ENCODE measurements at regions not wholly inside any gene's neighbourhood (a gene's known extent, or its start where the extent isn't known, plus 50 kb on each side); places are given as distances from the start of the nearest gene placed in this dataset.

DNA sequence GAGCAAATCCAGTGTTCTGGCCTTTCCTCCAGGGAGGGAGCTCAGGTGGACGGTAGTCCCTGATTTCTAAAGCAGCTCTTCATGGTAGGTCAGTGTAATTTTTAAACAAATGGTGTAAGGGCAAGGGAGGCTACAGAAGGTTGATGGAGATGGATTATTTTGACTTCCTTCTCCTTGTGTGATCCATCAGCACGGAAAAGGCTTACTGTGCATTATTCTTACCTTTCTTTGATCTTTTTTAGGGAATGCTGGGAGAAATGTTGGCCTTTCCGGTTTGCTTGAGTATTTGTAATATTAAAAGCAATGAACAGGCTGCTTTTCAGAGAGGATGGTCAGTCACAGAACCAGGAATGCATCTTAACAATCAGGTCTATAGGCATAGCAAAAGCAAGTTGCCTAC, 487.0 kb upstream of the BTBD3 start:
- TF ChIP-seq, protein P1, sequence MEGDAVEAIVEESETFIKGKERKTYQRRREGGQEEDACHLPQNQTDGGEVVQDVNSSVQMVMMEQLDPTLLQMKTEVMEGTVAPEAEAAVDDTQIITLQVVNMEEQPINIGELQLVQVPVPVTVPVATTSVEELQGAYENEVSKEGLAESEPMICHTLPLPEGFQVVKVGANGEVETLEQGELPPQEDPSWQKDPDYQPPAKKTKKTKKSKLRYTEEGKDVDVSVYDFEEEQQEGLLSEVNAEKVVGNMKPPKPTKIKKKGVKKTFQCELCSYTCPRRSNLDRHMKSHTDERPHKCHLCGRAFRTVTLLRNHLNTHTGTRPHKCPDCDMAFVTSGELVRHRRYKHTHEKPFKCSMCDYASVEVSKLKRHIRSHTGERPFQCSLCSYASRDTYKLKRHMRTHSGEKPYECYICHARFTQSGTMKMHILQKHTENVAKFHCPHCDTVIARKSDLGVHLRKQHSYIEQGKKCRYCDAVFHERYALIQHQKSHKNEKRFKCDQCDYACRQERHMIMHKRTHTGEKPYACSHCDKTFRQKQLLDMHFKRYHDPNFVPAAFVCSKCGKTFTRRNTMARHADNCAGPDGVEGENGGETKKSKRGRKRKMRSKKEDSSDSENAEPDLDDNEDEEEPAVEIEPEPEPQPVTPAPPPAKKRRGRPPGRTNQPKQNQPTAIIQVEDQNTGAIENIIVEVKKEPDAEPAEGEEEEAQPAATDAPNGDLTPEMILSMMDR (conservative IDR thresholded peaks at IDR 0.05; ENCODE audit: low read depth in 2 of 2) = no peak
- TF ChIP-seq EZH2 (IDR thresholded peaks at IDR 0.05; ENCODE audit: low read depth, unreplicated experiment) (no peak), EZH2phosphoT487 (IDR thresholded peaks at IDR 0.05; ENCODE audit: unreplicated experiment) (no peak), ZNF331 (CRISPR knock-in tag; IDR thresholded peaks at IDR 0.05; ENCODE audit: low read depth) (no peak), POLR2AphosphoS5 (IDR thresholded peaks at IDR 0.05; ENCODE audit: low read depth) (no peak), CREB1 (CRISPR knock-in tag; IDR thresholded peaks at IDR 0.05; ENCODE audit: low read depth) (no peak), JUNB (IDR thresholded peaks at IDR 0.05; ENCODE audit: unreplicated experiment) (no peak), STAT1 (IDR thresholded peaks at IDR 0.05; ENCODE audit: unreplicated experiment) (no peak), ZNF114 (CRISPR knock-in tag; IDR thresholded peaks at IDR 0.05) (no peak)
- TF ChIP-seq, protein P2, sequence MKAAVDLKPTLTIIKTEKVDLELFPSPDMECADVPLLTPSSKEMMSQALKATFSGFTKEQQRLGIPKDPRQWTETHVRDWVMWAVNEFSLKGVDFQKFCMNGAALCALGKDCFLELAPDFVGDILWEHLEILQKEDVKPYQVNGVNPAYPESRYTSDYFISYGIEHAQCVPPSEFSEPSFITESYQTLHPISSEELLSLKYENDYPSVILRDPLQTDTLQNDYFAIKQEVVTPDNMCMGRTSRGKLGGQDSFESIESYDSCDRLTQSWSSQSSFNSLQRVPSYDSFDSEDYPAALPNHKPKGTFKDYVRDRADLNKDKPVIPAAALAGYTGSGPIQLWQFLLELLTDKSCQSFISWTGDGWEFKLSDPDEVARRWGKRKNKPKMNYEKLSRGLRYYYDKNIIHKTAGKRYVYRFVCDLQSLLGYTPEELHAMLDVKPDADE (IDR thresholded peaks at IDR 0.05) = no peak
- TF ChIP-seq, protein P3, sequence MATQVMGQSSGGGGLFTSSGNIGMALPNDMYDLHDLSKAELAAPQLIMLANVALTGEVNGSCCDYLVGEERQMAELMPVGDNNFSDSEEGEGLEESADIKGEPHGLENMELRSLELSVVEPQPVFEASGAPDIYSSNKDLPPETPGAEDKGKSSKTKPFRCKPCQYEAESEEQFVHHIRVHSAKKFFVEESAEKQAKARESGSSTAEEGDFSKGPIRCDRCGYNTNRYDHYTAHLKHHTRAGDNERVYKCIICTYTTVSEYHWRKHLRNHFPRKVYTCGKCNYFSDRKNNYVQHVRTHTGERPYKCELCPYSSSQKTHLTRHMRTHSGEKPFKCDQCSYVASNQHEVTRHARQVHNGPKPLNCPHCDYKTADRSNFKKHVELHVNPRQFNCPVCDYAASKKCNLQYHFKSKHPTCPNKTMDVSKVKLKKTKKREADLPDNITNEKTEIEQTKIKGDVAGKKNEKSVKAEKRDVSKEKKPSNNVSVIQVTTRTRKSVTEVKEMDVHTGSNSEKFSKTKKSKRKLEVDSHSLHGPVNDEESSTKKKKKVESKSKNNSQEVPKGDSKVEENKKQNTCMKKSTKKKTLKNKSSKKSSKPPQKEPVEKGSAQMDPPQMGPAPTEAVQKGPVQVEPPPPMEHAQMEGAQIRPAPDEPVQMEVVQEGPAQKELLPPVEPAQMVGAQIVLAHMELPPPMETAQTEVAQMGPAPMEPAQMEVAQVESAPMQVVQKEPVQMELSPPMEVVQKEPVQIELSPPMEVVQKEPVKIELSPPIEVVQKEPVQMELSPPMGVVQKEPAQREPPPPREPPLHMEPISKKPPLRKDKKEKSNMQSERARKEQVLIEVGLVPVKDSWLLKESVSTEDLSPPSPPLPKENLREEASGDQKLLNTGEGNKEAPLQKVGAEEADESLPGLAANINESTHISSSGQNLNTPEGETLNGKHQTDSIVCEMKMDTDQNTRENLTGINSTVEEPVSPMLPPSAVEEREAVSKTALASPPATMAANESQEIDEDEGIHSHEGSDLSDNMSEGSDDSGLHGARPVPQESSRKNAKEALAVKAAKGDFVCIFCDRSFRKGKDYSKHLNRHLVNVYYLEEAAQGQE (IDR thresholded peaks at IDR 0.05; ENCODE audit: unreplicated experiment) = no peak
- TF ChIP-seq, protein P4, sequence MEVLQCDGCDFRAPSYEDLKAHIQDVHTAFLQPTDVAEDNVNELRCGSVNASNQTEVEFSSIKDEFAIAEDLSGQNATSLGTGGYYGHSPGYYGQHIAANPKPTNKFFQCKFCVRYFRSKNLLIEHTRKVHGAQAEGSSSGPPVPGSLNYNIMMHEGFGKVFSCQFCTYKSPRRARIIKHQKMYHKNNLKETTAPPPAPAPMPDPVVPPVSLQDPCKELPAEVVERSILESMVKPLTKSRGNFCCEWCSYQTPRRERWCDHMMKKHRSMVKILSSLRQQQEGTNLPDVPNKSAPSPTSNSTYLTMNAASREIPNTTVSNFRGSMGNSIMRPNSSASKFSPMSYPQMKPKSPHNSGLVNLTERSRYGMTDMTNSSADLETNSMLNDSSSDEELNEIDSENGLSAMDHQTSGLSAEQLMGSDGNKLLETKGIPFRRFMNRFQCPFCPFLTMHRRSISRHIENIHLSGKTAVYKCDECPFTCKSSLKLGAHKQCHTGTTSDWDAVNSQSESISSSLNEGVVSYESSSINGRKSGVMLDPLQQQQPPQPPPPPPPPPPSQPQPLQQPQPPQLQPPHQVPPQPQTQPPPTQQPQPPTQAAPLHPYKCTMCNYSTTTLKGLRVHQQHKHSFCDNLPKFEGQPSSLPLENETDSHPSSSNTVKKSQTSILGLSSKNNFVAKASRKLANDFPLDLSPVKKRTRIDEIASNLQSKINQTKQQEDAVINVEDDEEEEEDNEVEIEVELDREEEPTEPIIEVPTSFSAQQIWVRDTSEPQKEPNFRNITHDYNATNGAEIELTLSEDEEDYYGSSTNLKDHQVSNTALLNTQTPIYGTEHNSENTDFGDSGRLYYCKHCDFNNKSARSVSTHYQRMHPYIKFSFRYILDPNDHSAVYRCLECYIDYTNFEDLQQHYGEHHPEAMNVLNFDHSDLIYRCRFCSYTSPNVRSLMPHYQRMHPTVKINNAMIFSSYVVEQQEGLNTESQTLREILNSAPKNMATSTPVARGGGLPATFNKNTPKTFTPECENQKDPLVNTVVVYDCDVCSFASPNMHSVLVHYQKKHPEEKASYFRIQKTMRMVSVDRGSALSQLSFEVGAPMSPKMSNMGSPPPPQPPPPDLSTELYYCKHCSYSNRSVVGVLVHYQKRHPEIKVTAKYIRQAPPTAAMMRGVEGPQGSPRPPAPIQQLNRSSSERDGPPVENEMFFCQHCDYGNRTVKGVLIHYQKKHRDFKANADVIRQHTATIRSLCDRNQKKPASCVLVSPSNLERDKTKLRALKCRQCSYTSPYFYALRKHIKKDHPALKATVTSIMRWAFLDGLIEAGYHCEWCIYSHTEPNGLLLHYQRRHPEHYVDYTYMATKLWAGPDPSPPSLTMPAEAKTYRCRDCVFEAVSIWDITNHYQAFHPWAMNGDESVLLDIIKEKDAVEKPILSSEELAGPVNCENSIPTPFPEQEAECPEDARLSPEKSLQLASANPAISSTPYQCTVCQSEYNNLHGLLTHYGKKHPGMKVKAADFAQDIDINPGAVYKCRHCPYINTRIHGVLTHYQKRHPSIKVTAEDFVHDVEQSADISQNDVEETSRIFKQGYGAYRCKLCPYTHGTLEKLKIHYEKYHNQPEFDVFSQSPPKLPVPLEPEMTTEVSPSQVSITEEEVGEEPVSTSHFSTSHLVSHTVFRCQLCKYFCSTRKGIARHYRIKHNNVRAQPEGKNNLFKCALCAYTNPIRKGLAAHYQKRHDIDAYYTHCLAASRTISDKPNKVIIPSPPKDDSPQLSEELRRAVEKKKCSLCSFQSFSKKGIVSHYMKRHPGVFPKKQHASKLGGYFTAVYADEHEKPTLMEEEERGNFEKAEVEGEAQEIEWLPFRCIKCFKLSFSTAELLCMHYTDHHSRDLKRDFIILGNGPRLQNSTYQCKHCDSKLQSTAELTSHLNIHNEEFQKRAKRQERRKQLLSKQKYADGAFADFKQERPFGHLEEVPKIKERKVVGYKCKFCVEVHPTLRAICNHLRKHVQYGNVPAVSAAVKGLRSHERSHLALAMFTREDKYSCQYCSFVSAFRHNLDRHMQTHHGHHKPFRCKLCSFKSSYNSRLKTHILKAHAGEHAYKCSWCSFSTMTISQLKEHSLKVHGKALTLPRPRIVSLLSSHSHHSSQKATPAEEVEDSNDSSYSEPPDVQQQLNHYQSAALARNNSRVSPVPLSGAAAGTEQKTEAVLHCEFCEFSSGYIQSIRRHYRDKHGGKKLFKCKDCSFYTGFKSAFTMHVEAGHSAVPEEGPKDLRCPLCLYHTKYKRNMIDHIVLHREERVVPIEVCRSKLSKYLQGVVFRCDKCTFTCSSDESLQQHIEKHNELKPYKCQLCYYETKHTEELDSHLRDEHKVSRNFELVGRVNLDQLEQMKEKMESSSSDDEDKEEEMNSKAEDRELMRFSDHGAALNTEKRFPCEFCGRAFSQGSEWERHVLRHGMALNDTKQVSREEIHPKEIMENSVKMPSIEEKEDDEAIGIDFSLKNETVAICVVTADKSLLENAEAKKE (CRISPR knock-in tag; IDR thresholded peaks at IDR 0.05) = no peak

All from GM23338 (cell line).